Effector memory CD8-positive, alpha-beta T cell (primary cell): ENCODE measurements at regions not wholly inside any gene's neighbourhood (a gene's known extent, or its start where the extent isn't known, plus 50 kb on each side); places are given as distances from the start of the nearest gene placed in this dataset.

Source experiments
- ATAC-seq: fragments of 150-1000 bp; cut with Tn5 transposase; replicated peaks from 2 replicates; pipeline ENCODE4 v1.10.0; 2021; ENCODE audit warnings: mild to moderate bottlenecking, moderate library complexity
- DNase-seq, 3 experiments: peaks; one replicate each; pipeline ENCODE4 v3.0.0; 2021
- H3K27ac Mint-ChIP-seq, 2 donors: one replicate each; pipeline ENCODE4 v1.8.0; 2022; ENCODE audit warnings: mild to moderate bottlenecking in 2 of 2, mixed read lengths in 2 of 2, moderate library complexity in 2 of 2
- H3K27me3 Mint-ChIP-seq, 2 donors: one replicate each; pipeline ENCODE4 v1.8.0; 2022; ENCODE audit warnings: mixed read lengths in 2 of 2
- H3K36me3 Mint-ChIP-seq: one replicate; pipeline ENCODE4 v1.8.0; 2022; ENCODE audit warnings: mild to moderate bottlenecking, moderate library complexity, mixed read lengths; ENCODE audit not compliant: insufficient read depth
- H3K4me1 Mint-ChIP-seq, 2 donors: one replicate each; pipeline ENCODE4 v1.8.0; 2022; ENCODE audit warnings: low read depth in 2 of 2, mixed read lengths in 2 of 2
- H3K4me3 Mint-ChIP-seq, 2 donors: one replicate each; pipeline ENCODE4 v1.8.0; 2022; ENCODE audit warnings: mild to moderate bottlenecking in 2 of 2, mixed read lengths in 2 of 2, moderate library complexity in 2 of 2
- H3K9me3 Mint-ChIP-seq, 2 donors: one replicate each; pipeline ENCODE4 v1.8.0; 2022; ENCODE audit warnings: mixed read lengths in 2 of 2

DNA sequence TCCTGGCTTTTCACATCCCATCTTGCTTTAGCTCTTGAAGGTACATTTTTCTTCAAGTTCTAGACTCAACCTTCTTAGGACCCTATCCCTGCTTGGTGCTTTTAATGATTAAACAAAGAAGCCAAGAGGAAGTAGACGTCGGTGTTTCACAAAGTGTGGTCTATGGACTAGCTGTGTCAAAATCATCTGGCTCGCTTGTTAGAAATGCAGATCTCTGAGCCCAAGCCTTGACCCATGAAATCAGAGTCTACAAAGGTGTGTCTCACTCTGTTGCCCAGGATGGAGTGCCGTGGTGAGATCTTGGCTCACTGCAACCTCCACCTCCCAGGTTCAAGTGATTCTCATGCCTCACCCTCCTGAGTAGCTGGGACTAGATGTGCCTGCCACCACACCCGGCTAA lies 295.5 kb upstream of the KAZN start:
- peaks cover 28 to 55% of the 10 kb centered on the region in 2 donors for H3K27me3 Mint-ChIP-seq
- H3K4me1 Mint-ChIP-seq: no peaks in the 10 kb centered on the region
- no peaks in the 10 kb centered on the region for H3K9me3 Mint-ChIP-seq
- H3K36me3 Mint-ChIP-seq: no peaks in the 10 kb centered on the region
- no peak overlapping the region for H3K4me3 Mint-ChIP-seq
- no peak for ATAC-seq
- no peak overlapping the region for H3K27ac Mint-ChIP-seq
- no peak for DNase-seq

DNA sequence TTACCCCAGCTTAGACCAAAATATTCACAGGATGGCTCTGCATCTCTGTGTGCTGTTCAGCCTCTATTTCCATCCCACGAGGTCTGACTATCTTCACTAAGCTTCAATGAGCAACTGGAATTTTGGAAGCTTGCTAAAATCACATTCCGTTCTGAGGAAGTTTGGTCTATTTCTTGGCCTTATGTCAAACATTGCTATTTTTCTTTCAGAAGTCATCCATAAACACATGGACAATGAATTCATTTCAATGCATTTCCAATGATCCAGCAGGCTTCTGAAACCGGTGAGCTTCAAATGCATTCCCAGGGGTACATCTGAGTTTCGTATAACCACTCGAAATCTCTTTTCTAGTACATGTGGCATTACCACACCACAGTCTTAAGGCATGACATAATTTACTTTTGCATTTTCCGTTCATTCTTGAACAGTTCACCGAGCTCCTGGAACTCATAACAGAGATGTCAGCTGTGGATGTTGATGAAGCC lies 294.1 kb upstream of the KAZN start:
- H3K36me3 Mint-ChIP-seq: no peaks in the 10 kb centered on the region
- H3K4me3 Mint-ChIP-seq: no peak overlapping the region
- no peaks in the 10 kb centered on the region for H3K9me3 Mint-ChIP-seq
- ATAC-seq (no peak), DNase-seq (no peak)
- peaks cover 18 to 45% of the 10 kb centered on the region in 2 donors for H3K27me3 Mint-ChIP-seq
- no peak overlapping the region for H3K27ac Mint-ChIP-seq
- H3K4me1 Mint-ChIP-seq: no peaks in the 10 kb centered on the region

DNA sequence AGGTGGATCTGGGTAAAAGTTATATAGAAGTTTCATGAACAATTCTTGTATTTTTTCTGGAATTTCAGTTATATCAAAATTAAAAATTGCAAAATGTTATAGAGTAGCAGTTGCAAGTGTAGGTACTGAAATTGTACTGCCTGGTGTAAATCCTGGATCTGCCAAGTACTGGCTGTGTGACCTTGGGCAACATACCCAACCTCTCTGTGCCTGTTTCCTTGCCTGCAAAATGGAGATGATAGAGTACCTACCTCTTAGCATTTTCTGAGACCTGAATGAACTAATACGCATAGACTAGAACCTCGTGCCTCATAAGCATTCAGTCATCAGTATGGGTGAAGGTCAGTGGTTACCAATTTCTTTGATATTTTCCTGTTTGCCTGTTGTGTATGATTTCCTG lies 290.0 kb upstream of the KAZN start:
- Mint-ChIP-seq H3K27me3 (peaks cover 20 to 25% of the 10 kb centered on the region in 2 donors), H3K9me3 (no peaks in the 10 kb centered on the region), H3K4me1 (no peaks in the 10 kb centered on the region), H3K4me3 (no peak overlapping the region), H3K36me3 (no peaks in the 10 kb centered on the region), H3K27ac (no peak overlapping the region)
- no peak for DNase-seq
- ATAC-seq: no peak

DNA sequence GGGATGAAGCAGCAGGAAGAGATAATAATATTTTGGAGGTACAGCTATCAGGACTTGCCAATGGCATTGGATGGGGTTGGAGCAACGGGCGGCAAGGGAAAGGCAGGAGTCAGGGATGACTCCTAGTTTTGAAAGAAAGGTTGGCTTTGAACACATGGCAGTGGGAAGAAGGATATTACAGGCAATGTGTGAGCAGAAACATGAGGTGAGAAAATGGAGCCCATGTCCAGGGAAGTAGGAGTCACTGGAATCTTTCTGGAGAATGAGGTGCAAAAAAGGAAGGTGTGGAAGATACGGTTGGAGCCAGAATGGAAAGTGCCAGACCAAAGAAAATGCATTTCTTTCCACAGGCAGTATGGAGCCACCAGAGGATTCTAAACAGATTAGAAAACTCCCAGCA lies 288.5 kb upstream of the KAZN start:
- DNase-seq (no peak), ATAC-seq (no peak)

DNA sequence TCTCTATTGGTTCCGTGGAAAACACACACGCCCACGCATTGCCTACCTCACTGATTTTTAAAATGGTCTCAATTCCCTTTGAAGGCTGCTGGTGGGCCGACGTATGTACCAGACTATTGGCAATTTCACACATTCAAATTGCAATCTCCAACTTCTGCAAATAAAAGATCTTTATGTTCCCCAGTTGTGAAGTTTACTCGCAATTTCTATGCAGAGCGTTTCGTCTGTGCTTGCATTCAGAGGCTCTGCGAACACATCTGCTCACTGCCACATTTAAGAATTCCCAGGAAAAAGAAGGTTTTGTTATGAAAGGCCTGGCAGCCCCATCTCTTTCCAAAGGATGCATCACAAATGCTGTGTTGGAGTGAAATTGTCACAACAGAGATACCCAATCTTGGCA lies 288.0 kb upstream of the KAZN start:
- no peaks in the 10 kb centered on the region for H3K36me3 Mint-ChIP-seq
- ATAC-seq (no peak), DNase-seq (no peak)
- no peaks in the 10 kb centered on the region for H3K4me1 Mint-ChIP-seq
- no peak overlapping the region for H3K4me3 Mint-ChIP-seq
- no peak overlapping the region for H3K27ac Mint-ChIP-seq
- H3K27me3 Mint-ChIP-seq: peaks cover 14 to 18% of the 10 kb centered on the region in 2 donors
- H3K9me3 Mint-ChIP-seq: no peaks in the 10 kb centered on the region

More for the DNA sequence above, 288.5 kb upstream of the KAZN start:
- Mint-ChIP-seq H3K4me1 (no peaks in the 10 kb centered on the region), H3K27me3 (peaks cover 14 to 18% of the 10 kb centered on the region in 2 donors), H3K9me3 (no peaks in the 10 kb centered on the region), H3K27ac (no peak overlapping the region), H3K4me3 (no peak overlapping the region), H3K36me3 (no peaks in the 10 kb centered on the region)

DNA sequence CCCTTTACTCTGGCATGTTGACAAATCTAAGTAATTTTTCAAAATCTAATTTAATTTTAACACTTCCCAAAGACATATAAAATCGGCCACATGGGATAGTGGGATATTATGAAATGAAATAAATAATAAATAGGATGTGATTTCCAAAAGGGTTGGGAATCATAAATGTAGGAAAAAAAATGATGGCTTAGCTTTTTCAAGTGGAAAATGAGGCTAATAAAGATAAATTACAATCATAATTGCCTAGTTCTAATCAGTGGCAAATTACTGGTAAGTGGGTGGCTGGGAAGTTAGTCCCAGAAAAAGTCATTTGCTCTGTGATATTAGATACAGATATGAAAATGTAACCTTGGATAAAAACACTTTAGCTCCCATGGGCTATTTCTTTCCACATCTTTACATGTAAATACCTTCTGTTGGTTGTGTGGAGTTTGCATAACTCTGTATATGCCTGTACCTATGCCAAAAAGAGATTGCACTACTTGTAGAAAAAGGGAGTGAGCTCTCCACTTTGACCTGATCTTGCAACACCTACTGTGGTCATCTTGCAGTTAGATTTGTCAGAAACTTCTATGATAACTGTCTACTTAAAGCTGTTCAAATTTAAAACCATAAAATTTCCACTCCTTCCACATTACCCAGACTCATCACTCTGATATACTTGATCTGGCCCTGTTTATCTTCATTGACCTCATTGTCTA lies 284.6 kb upstream of the KAZN start:
- ATAC-seq: no peak
- Mint-ChIP-seq H3K9me3 (no peaks in the 10 kb centered on the region), H3K4me3 (no peak overlapping the region), H3K27me3 (peaks cover 0 to 9% of the 10 kb centered on the region in 2 donors), H3K4me1 (no peaks in the 10 kb centered on the region), H3K36me3 (no peaks in the 10 kb centered on the region), H3K27ac (no peak overlapping the region)
- DNase-seq: no peak

DNA sequence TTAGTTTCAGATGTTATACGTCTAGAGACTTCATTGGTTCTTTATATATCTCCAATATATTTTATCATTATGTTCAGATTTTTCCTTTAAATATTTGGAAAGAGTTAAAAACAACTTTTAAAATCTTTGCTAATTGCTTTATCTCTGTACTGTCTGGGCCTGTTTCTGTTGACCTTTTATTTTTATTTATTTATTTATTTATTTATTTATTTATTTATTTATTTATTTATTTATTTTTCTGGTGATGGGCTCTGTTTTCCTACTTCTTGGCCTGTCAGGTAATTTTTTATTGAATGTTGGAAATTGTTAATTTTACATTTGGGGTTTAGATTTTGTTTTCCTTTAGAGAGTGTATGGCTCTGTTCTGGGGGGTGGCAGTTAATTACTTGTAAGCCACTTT lies 279.7 kb upstream of the KAZN start:
- no peak for ATAC-seq
- H3K4me1 Mint-ChIP-seq: no peaks in the 10 kb centered on the region
- peaks cover 0 to 3% of the 10 kb centered on the region in 2 donors for H3K9me3 Mint-ChIP-seq
- H3K4me3 Mint-ChIP-seq: no peak overlapping the region
- no peak overlapping the region for H3K27ac Mint-ChIP-seq
- no peaks in the 10 kb centered on the region for H3K36me3 Mint-ChIP-seq
- peaks cover 23 to 27% of the 10 kb centered on the region in 2 donors for H3K27me3 Mint-ChIP-seq
- DNase-seq: no peak

DNA sequence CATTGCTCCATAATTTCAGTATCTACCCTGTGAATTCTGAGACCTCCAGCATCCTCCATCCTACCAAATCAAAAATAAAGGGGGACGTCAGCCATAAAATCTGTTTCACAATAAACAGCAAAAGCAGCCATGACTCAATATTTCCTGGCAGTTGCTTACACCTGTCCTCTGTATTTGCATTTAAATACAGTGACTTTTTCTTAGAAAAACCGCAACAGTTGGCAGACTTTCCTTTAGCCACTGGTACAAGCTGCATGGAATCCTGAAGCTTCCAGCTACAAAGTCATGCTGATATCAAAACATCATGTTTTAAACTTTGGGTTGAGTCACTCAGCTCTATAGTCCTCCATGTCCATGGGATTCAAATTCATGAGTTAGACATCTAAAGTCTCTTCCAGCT lies 278.0 kb upstream of the KAZN start:
- H3K4me3 Mint-ChIP-seq: no peak overlapping the region
- ATAC-seq (no peak), DNase-seq (no peak)
- no peak overlapping the region for H3K27ac Mint-ChIP-seq
- H3K9me3 Mint-ChIP-seq: peaks cover 0 to 5% of the 10 kb centered on the region in 2 donors
- H3K4me1 Mint-ChIP-seq: no peaks in the 10 kb centered on the region
- no peaks in the 10 kb centered on the region for H3K36me3 Mint-ChIP-seq
- H3K27me3 Mint-ChIP-seq: peaks cover 32 to 33% of the 10 kb centered on the region in 2 donors

DNA sequence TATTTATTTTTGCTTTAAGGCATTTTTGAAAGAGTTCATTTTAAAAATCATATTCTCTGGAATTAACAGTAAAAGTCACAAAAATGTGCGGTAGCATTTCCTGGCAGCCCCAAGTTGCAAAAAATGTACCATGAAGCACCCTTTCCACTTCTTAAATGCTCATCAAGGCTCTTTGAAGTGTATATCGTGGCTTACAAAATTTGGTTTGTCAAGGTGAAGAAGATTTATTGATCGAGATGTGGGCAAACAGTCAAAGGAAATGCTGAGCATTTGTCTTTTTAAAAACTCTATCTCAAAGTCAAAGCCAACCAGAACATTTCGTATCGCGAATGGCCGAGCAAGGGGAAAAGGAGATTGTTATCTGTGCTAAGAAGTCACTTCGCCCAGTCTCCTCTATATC lies 277.5 kb upstream of the KAZN start:
- H3K27me3 Mint-ChIP-seq: peaks cover 37 to 38% of the 10 kb centered on the region in 2 donors
- no peaks in the 10 kb centered on the region for H3K4me1 Mint-ChIP-seq
- H3K9me3 Mint-ChIP-seq: peaks cover 0 to 5% of the 10 kb centered on the region in 2 donors
- no peak overlapping the region for H3K4me3 Mint-ChIP-seq
- ATAC-seq (no peak), DNase-seq (no peak)
- no peak overlapping the region for H3K27ac Mint-ChIP-seq
- no peaks in the 10 kb centered on the region for H3K36me3 Mint-ChIP-seq

DNA sequence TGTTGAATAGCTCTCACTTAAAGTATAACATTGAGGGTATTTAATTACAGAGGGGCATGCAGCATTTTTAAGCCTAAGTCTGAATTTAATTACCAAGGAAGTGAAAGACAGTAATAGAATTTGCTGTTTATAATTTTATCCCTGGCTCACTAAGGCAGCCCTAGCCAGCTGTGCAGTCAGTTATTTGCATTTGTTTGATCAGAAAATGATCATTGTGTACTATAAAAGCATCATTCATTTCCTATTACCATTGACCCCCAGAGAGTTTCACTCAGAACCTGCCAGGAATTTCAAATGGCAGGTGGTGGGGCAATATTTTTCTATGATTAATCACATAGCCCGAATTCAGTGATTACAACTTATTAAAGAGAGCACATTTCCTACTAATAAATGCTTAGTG lies 277.1 kb upstream of the KAZN start:
- Mint-ChIP-seq H3K27ac (no peak overlapping the region), H3K4me3 (no peak overlapping the region), H3K36me3 (no peaks in the 10 kb centered on the region), H3K27me3 (peaks cover 41 to 42% of the 10 kb centered on the region in 2 donors), H3K4me1 (no peaks in the 10 kb centered on the region), H3K9me3 (peaks cover 3 to 7% of the 10 kb centered on the region in 2 donors)
- DNase-seq (no peak), ATAC-seq (no peak)

DNA sequence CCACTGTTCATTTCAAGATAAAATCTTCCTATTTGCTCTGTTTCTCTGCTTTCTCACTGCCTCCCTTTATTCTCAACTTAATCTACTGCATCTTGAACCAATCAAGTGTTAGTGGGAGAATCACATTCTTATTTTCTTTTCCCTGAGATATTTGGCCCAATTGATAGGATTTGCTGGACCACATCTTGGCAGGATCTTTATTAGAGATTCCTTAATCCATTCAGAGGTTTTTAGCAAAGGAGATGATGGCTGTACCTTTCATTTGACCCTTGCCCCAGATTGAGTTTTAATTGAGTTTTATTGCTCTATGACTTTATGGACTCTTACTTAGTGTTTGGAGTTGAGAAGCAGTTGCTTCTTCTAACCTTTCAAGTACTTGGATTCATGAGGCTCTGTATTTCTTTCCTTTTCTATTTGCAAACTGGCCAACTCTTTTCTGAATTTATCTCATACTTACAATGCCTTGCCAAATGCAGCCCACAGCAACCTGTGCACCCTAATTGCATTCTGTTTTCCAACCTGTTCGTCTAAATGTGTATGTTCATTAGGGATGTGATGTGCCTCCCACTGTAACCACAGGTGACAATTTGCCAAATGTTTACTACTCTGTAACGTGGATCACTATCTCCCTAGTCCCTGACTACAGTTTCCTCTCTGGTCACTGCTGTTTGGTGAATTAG lies 274.8 kb upstream of the KAZN start:
- no peak for DNase-seq
- Mint-ChIP-seq H3K27me3 (peaks cover 47 to 58% of the 10 kb centered on the region in 2 donors), H3K27ac (no peak overlapping the region)

DNA sequence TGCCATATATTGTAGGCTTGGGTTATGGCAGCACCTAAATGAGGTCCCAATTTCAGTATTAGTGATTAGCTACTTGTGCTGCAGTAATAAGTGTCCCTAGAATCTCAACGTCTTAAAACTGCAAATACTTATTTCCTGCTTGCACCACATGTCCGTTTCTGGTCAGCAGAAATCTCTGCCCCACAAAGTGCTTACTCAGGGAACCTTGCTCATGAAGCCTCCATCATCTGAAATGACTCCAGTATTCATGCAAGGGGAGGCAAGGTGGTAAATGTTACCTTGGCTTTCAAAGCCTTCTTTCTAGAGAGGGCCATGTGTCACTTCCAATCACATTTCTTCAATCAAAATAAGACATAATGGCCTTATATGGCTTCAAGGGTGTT lies 274.2 kb upstream of the KAZN start:
- H3K4me3 Mint-ChIP-seq: no peak overlapping the region
- H3K27me3 Mint-ChIP-seq: peaks cover 46 to 55% of the 10 kb centered on the region in 2 donors
- H3K27ac Mint-ChIP-seq: no peak overlapping the region
- ATAC-seq (no peak), DNase-seq (no peak)
- peaks cover 7 to 9% of the 10 kb centered on the region in 2 donors for H3K9me3 Mint-ChIP-seq
- H3K36me3 Mint-ChIP-seq: no peaks in the 10 kb centered on the region
- no peaks in the 10 kb centered on the region for H3K4me1 Mint-ChIP-seq

More for the DNA sequence above, 274.8 kb upstream of the KAZN start:
- no peaks in the 10 kb centered on the region for H3K36me3 Mint-ChIP-seq
- H3K9me3 Mint-ChIP-seq: peaks cover 7 to 9% of the 10 kb centered on the region in 2 donors
- H3K4me3 Mint-ChIP-seq: no peak overlapping the region
- no peaks in the 10 kb centered on the region for H3K4me1 Mint-ChIP-seq
- ATAC-seq: no peak

DNA sequence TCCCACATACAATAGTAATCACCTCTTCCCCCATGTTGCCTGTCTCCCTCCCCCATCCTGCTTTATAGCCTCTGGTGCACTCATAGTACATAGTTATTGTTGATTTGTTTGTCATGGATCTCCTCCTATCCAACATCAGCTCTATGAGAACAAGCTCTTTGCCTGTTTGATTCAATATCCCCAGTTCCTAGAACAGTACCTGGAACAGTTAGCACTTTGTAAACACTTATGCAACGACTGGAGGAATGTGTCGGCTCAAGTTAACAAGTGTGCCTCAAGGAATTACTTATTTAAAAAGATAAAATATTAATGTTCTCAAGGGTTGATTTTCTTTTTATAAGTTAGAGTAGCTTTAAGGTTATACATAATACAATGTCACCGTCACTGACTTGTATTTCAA lies 271.6 kb upstream of the KAZN start:
- peaks cover 29 to 40% of the 10 kb centered on the region in 2 donors for H3K27me3 Mint-ChIP-seq
- H3K36me3 Mint-ChIP-seq: no peaks in the 10 kb centered on the region
- H3K9me3 Mint-ChIP-seq: peaks cover 7 to 8% of the 10 kb centered on the region in 2 donors
- H3K4me1 Mint-ChIP-seq: no peaks in the 10 kb centered on the region
- no peak for DNase-seq
- no peak for ATAC-seq
- H3K4me3 Mint-ChIP-seq: no peak overlapping the region
- H3K27ac Mint-ChIP-seq: no peak overlapping the region

DNA sequence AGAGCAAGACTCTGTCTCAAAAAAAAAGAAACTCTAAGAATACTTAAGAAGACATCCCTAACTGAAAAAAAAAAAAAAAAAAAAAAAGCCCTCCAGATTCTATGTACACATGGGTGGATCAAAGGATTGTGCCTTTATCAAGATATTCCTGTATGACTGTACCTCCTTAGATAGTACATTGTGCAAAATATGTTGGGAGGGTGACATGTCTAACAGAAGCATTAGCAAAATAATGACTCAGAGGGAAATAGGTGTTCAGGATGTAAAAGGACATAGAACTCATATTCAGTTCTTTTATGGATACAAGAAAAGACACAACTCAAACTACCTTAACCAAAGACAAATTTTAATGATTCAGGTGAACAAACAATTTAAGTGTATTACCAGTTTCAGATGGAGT lies 269.8 kb upstream of the KAZN start:
- H3K36me3 Mint-ChIP-seq: no peaks in the 10 kb centered on the region
- ATAC-seq (no peak), DNase-seq (no peak)
- peaks cover 20 to 43% of the 10 kb centered on the region in 2 donors for H3K27me3 Mint-ChIP-seq
- peaks cover 7 to 8% of the 10 kb centered on the region in 2 donors for H3K9me3 Mint-ChIP-seq
- H3K4me1 Mint-ChIP-seq: no peaks in the 10 kb centered on the region
- H3K27ac Mint-ChIP-seq: no peak overlapping the region
- H3K4me3 Mint-ChIP-seq: no peak overlapping the region
